K562 (cell line): ENCODE measurements at regions not wholly inside any gene's neighbourhood (a gene's known extent, or its start where the extent isn't known, plus 50 kb on each side); places are given as distances from the start of the nearest gene placed in this dataset.

ENCODE experiments used
- ATAC-seq: fragments of 200-7000 bp; cut with Tn5 transposase; 3 replicates; pipeline ENCODE4 v1.9.1; 2020; ENCODE audit warnings: moderate library complexity
- BruUV-seq: library from RNA; stranded (reverse); fragments of 400-500 nt; replicated peaks from 2 replicates; lab custom pipeline; 2021; lab: Mats Ljungman, UMichigan
- CTCF ChIA-PET: fragments of 300-600 bp; formaldehyde crosslinking; extraction: SDS; loops from one replicate; lab custom pipeline; 2021; ENCODE audit warnings: low intra/inter-chr PET ratio; lab: Yijun Ruan, JAX
- POLR2A ChIA-PET: fragments of 300-600, 350-650 bp; sonication (Branson Sonifier 250); formaldehyde crosslinking; extraction: SDS; loops from one replicate; lab custom pipeline; 2021; ENCODE audit warnings: antibody characterized with exemption, inconsistent platforms; lab: Yijun Ruan, JAX
- DNase-seq, 4 experiments: peaks; one replicate each; pipeline versions ENCODE4 v3.0.0 to v3.0.0-alpha.2; 2011 to 2018; ENCODE audit warnings: low spot score in 3 of 4, mixed read lengths in 3 of 4; ENCODE audit errors: extremely low read depth in 1 of 4
- FAIRE-seq: peaks from 2 replicates; lab custom pipeline; 2011; peaks lifted over from hg19 to GRCh38; lab: Jason Lieb, UNC
- H2AFZ ChIP-seq: 2 replicates; pipeline ENCODE4 v1.6.0; 2011; ENCODE audit warnings: low read depth, low read length, control low read depth, inconsistent platforms
- H3K27ac ChIP-seq: fragments of 200-600 bp; 3 replicates; pipeline ENCODE4 v1.8.0; 2011; ENCODE audit warnings: low read depth, mild to moderate bottlenecking, control low read depth, inconsistent platforms, low read length, moderate library complexity, mixed read lengths; ENCODE audit errors: extremely low read depth
- H3K27me3 ChIP-seq, 2 experiments: fragments of 300-600 bp in 1 of 2; 2 replicates in 1 of 2; 3 replicates in 1 of 2; pipeline versions ENCODE4 v1.6.0 to v1.8.0; 2011; ENCODE audit warnings: inconsistent platforms in 2 of 2, low read length in 2 of 2, mild to moderate bottlenecking in 1 of 2, mixed read lengths in 1 of 2, moderate library complexity in 1 of 2; ENCODE audit not compliant: control insufficient read depth in 2 of 2, insufficient read depth in 2 of 2
- H3K36me3 ChIP-seq: fragments of 300-600 bp; 3 replicates; pipeline ENCODE4 v1.8.0; 2011; ENCODE audit warnings: mild to moderate bottlenecking, low read length, inconsistent platforms; ENCODE audit not compliant: control insufficient read depth, insufficient read depth
- H3K4me1 ChIP-seq, 2 experiments: fragments of 200-600 bp in 1 of 2; replicated peaks in 1 of 2; 2 replicates in 1 of 2; 3 replicates in 1 of 2; pipeline versions ENCODE4 v1.5.1 to v1.8.0; 2011; ENCODE audit warnings: inconsistent platforms in 2 of 2, low read length in 2 of 2, mild to moderate bottlenecking in 1 of 2, mixed read lengths in 1 of 2, moderate library complexity in 1 of 2; ENCODE audit not compliant: control insufficient read depth in 2 of 2, insufficient read depth in 2 of 2
- H3K4me2 ChIP-seq: 2 replicates; pipeline ENCODE4 v1.6.1; 2011; ENCODE audit warnings: low read length, control low read depth, inconsistent platforms, mixed read lengths; ENCODE audit not compliant: insufficient read depth
- H3K4me3 ChIP-seq: fragments of 200-600 bp; sonication (generic), shearing (Covaris generic); 2 replicates; pipeline ENCODE4 v1.5.1; 2016; ENCODE audit warnings: control low read depth, inconsistent platforms
- H3K79me2 ChIP-seq: fragments of 200-600 bp; 3 replicates; pipeline ENCODE4 v1.8.0; 2011; ENCODE audit warnings: low read length, inconsistent platforms; ENCODE audit not compliant: control insufficient read depth, insufficient read depth
- H3K9ac ChIP-seq, 2 experiments: 2 replicates each; pipeline versions ENCODE4 v1.6.0 to v1.6.1; 2011; ENCODE audit warnings: low read depth in 2 of 2, low read length in 2 of 2, control low read depth in 1 of 2, inconsistent platforms in 1 of 2, mild to moderate bottlenecking in 1 of 2, mixed read lengths in 1 of 2; ENCODE audit not compliant: insufficient read depth in 1 of 2
- H3K9me1 ChIP-seq: one replicate; pipeline ENCODE4 v1.6.0; 2011; ENCODE audit warnings: inconsistent platforms, mild to moderate bottlenecking, low read length, moderate library complexity; ENCODE audit not compliant: control insufficient read depth, insufficient read depth
- H3K9me3 ChIP-seq: replicated peaks from 2 replicates; pipeline ENCODE4 v1.5.1; 2011; ENCODE audit warnings: low read depth, low read length, inconsistent platforms; ENCODE audit not compliant: control insufficient read depth, insufficient read depth
- H4K20me1 ChIP-seq: replicated peaks from 2 replicates; pipeline ENCODE4 v1.6.1; 2011; ENCODE audit warnings: low read length, inconsistent platforms, mixed read lengths; ENCODE audit not compliant: control insufficient read depth, insufficient read depth
- CC2D1A ChIP-seq: fragments of 450-650 bp; IDR thresholded peaks from 2 replicates; pipeline ENCODE4 v1.6.1; 2017; ENCODE audit warnings: mild to moderate bottlenecking
- EHMT2 ChIP-seq: fragments of 450-650 bp; IDR thresholded peaks from 2 replicates; pipeline ENCODE4 v1.6.1; 2018; ENCODE audit warnings: antibody characterized with exemption
- FOXA1 ChIP-seq: fragments of 450-650 bp; IDR thresholded peaks from 2 replicates; pipeline ENCODE4 v1.6.1; 2016; ENCODE audit warnings: mild to moderate bottlenecking, borderline replicate concordance
- GABPA ChIP-seq: fragments of 200-800 bp; sonication (Bioruptor generic); conservative IDR thresholded peaks from 2 replicates; pipeline ENCODE4 v1.6.1; 2016; ENCODE audit warnings: low read depth, missing genetic modification characterization, missing compliant biosample characterization
- GMEB1 ChIP-seq: fragments of 250-450 bp; sonication (Bioruptor Pico); IDR thresholded peaks from 2 replicates; pipeline ENCODE4 v1.4.0; 2020; ENCODE audit warnings: mild to moderate bottlenecking
- HDAC8 ChIP-seq: fragments of 450-650 bp; IDR thresholded peaks from 2 replicates; pipeline ENCODE4 v1.6.1; 2016; ENCODE audit warnings: mild to moderate bottlenecking, missing genetic modification characterization, moderate library complexity, missing compliant biosample characterization
- KAT7 ChIP-seq: sonication (generic); formaldehyde crosslinking; IDR thresholded peaks from 2 replicates; pipeline ENCODE4 v1.8.0; 2022; ENCODE audit warnings: missing genetic modification reagents, mild to moderate bottlenecking, borderline replicate concordance
- KHSRP ChIP-seq: fragments of 450-650 bp; IDR thresholded peaks from 2 replicates; pipeline ENCODE4 v1.6.1; 2017
- MAFG ChIP-seq: fragments of 450-650 bp; conservative IDR thresholded peaks from 2 replicates; pipeline ENCODE4 v1.6.1; 2016; ENCODE audit warnings: missing genetic modification characterization, missing compliant biosample characterization
- PKNOX1 ChIP-seq: fragments of 450-650 bp; IDR thresholded peaks from 2 replicates; pipeline ENCODE4 v1.6.1; 2016
- RB1 ChIP-seq: fragments of 450-650 bp; IDR thresholded peaks from 2 replicates; pipeline ENCODE4 v1.6.1; 2017; ENCODE audit warnings: low read depth, mild to moderate bottlenecking
- RBM17 ChIP-seq: fragments of 200-400 bp; formaldehyde crosslinking; IDR thresholded peaks from 2 replicates; pipeline ENCODE4 v1.6.1; 2017; ENCODE audit warnings: low read depth, mild to moderate bottlenecking, low read length, borderline replicate concordance
- SMARCA4 ChIP-seq: fragments of 450-650 bp; IDR thresholded peaks from 2 replicates; pipeline ENCODE4 v1.6.1; 2016
- TBL1XR1 ChIP-seq, 2 experiments: IDR thresholded peaks; 2 replicates each; pipeline ENCODE4 v1.6.1; 2012; ENCODE audit warnings: improper control_type of control experiment in 2 of 2, low read length in 2 of 2, mild to moderate bottlenecking in 1 of 2
- YY1 ChIP-seq, 3 experiments: IDR thresholded peaks; 2 replicates each; pipeline ENCODE4 v1.6.1; 2011; ENCODE audit warnings: low read length in 2 of 3, mild to moderate bottlenecking in 2 of 3, moderate library complexity in 2 of 3, borderline replicate concordance in 1 of 3, control low read depth in 1 of 3, low read depth in 1 of 3; ENCODE audit not compliant: insufficient read depth in 3 of 3, insufficient replicate concordance in 2 of 3, control insufficient read depth in 1 of 3, insufficient read length in 1 of 3; ENCODE audit errors: extremely low read depth in 1 of 3
- ZNF24 ChIP-seq: fragments of 450-650 bp; IDR thresholded peaks from 2 replicates; pipeline ENCODE4 v1.6.1; 2016
- ZNF644 ChIP-seq: fragments of 200-800 bp; sonication (Bioruptor generic); IDR thresholded peaks from 2 replicates; pipeline ENCODE4 v1.6.1; 2016; ENCODE audit warnings: low read depth, missing genetic modification characterization, missing compliant biosample characterization
- ZNF655 ChIP-seq: fragments of 250-450 bp; sonication (Bioruptor Pico); IDR thresholded peaks from 2 replicates; pipeline ENCODE4 v1.5.0; 2021
- ZNF707 ChIP-seq: fragments of 250-450 bp; sonication (Bioruptor Pico); conservative IDR thresholded peaks from 2 replicates; pipeline ENCODE4 v1.8.0; 2022; ENCODE audit warnings: inconsistent platforms, mild to moderate bottlenecking, moderate library complexity
- WGBS: fragments of 100-300 bp; shearing (Covaris generic); methylation state at CpG from one replicate; pipeline ENCODE4 v1.1.6; 2016; ENCODE audit warnings: low coverage, mixed read lengths; ENCODE audit not compliant: insufficient coverage; ENCODE audit errors: missing lambda C conversion rate; 5-methylcytosine and 5-hydroxymethylcytosine counted together
- in situ Hi-C: fragments of 300-500 bp; cut with MboI; formaldehyde crosslinking; loops from 4 replicates; pipeline ENCODE4 v1.15.0; 2018; ENCODE audit warnings: inconsistent platforms, mixed read lengths
- intact Hi-C: fragments of 100-400 bp; cut with micrococcal nuclease; formaldehyde crosslinking; loops from 2 replicates; pipeline ENCODE4 v1.14.2; 2022
- TF ChIP-seq, protein P1 (sequence below): sonication (generic); formaldehyde crosslinking; IDR thresholded peaks from 2 replicates; pipeline ENCODE4 v1.5.0; 2020; ENCODE audit warnings: missing genetic modification reagents

- TF ChIP-seq YY1 (IDR thresholded peaks at IDR 0.05; ENCODE audit: borderline replicate concordance in 1 of 3, control insufficient read depth in 1 of 3, extremely low read depth in 1 of 3, insufficient read depth in 3 of 3, insufficient read length in 1 of 3, insufficient replicate concordance in 2 of 3, low read depth in 1 of 3, low read length in 2 of 3) (no peak), ZNF655 (no peak), FOXA1 (no peak)
These were observed 480.2 kb downstream of the CAAP1 start (continued) for GRCh38 chr9:26412446-26412845.

DNA sequence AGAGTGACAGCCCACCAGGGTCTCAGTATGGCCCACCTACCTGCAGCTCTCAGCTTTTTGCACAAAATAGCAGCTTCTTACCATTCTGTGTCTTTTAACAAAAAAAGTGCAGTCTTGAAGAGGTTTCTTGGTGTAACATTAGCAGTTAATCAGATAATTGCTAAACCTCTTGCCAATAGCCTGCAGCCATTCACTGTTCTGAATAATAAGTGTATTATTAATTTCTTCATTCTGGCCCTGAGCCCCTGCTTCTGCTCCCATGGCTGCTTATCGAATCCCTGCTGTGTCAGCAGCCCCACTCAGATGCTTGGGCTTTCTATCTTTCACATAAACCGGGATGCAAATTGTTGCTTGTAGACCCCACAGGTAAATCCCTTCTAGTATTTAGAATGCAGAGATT, 485.9 kb downstream of the CAAP1 start:
- in situ Hi-C loops (no loop called here), intact Hi-C loops (no loop called here)
- Histone ChIP-seq H3K9me3 (no peaks in the 10 kb centered on the region), H3K4me3 (no peak overlapping the region), H3K27ac (no peak overlapping the region), H3K36me3 (no peaks in the 10 kb centered on the region), H2AFZ (no peak overlapping the region), H3K9ac (no peak overlapping the region), H3K27me3 (no peaks in the 10 kb centered on the region), H3K4me1 (no peaks in the 10 kb centered on the region), H3K9me1 (no peaks in the 10 kb centered on the region), H4K20me1 (no peaks in the 10 kb centered on the region), H3K79me2 (no peaks in the 10 kb centered on the region), H3K4me2 (no peak overlapping the region)
- ATAC-seq (no peak), DNase-seq (no peak), FAIRE-seq (no peak)
- ChIA-PET POLR2A (no interaction called here), CTCF (no interaction called here)
- BruUV-seq = no TSS peak
- WGBS = no CpG with 5 or more reads among the region's 2 CpGs
- no peak for TF ChIP-seq RBM17
- no peak for TF ChIP-seq CC2D1A
- TF ChIP-seq GABPA (tag) = no peak
- no peak for TF ChIP-seq ZNF644 (tag)
- TF ChIP-seq GMEB1 (CRISPR knock-in tag) = no peak
- TF ChIP-seq EHMT2 = no peak
- no peak for TF ChIP-seq KAT7 (CRISPR knock-in tag)
- no peak for TF ChIP-seq TBL1XR1 (IDR thresholded peaks at IDR 0.05; ENCODE audit: low read length in 2 of 2)
- TF ChIP-seq, protein P1, sequence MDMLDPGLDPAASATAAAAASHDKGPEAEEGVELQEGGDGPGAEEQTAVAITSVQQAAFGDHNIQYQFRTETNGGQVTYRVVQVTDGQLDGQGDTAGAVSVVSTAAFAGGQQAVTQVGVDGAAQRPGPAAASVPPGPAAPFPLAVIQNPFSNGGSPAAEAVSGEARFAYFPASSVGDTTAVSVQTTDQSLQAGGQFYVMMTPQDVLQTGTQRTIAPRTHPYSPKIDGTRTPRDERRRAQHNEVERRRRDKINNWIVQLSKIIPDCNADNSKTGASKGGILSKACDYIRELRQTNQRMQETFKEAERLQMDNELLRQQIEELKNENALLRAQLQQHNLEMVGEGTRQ = no peak
- no peak for TF ChIP-seq ZNF24
- TF ChIP-seq RB1 = no peak
- no peak for TF ChIP-seq SMARCA4
- no peak for TF ChIP-seq HDAC8 (tag)
- TF ChIP-seq PKNOX1 = no peak
- TF ChIP-seq MAFG (tag) = no peak
- TF ChIP-seq KHSRP = no peak
- TF ChIP-seq ZNF707 (CRISPR knock-in tag) = no peak
